Uterus (tissue), 3 donors: ENCODE measurements at regions not wholly inside any gene's neighbourhood (a gene's known extent, or its start where the extent isn't known, plus 50 kb on each side); places are given as distances from the start of the nearest gene placed in this dataset.

Source experiments
- DNase-seq, 2 donors: peaks; one replicate each; pipeline ENCODE4 v3.0.0-alpha.2; 2019 to 2020
- H3K27ac ChIP-seq, 2 donors: fragments of 200-600 bp; sonication (generic); 1 replicate in 1 of 2; 2 replicates in 1 of 2; pipeline ENCODE4 v1.5.1; 2016 to 2018
- H3K27me3 ChIP-seq, 2 donors: fragments of 200-600 bp; sonication (generic); one replicate each; pipeline ENCODE4 v1.5.1; 2018 to 2019; ENCODE audit warnings: control low read depth in 1 of 2
- H3K36me3 ChIP-seq, 2 donors: fragments of 200-600 bp; sonication (generic); one replicate each; pipeline ENCODE4 v1.5.1; 2019; ENCODE audit warnings: control low read depth in 1 of 2
- H3K4me1 ChIP-seq, 2 donors: fragments of 200-600 bp; sonication (generic); one replicate each; pipeline ENCODE4 v1.5.1; 2018 to 2019; ENCODE audit warnings: control low read depth in 1 of 2
- H3K4me3 ChIP-seq, 2 donors: fragments of 200-600 bp; sonication (generic); 1 replicate in 1 of 2; 2 replicates in 1 of 2; pipeline ENCODE4 v1.5.1; 2018 to 2019; ENCODE audit warnings: mild to moderate bottlenecking in 1 of 2
- H3K9me3 ChIP-seq, 2 donors: fragments of 200-600 bp; sonication (generic); one replicate each; pipeline ENCODE4 v1.5.1; 2019; ENCODE audit warnings: control low read depth in 1 of 2
- CTCF ChIP-seq, 4 experiments: fragments of 200-600 bp in 2 of 4; fragments of 450-650 bp in 2 of 4; sonication (generic) in 2 of 4; IDR thresholded peaks; one replicate each; pipeline ENCODE4 v1.5.1; 2016 to 2019; ENCODE audit warnings: antibody characterized with exemption in 4 of 4, mild to moderate bottlenecking in 2 of 4, moderate library complexity in 1 of 4
- POLR2A ChIP-seq, 2 donors: fragments of 450-650 bp; IDR thresholded peaks; one replicate each; pipeline ENCODE4 v1.6.1; 2016; ENCODE audit warnings: antibody characterized with exemption in 2 of 2, mild to moderate bottlenecking in 1 of 2, moderate library complexity in 1 of 2
- intact Hi-C: fragments of 100-400 bp; cut with DNase I; formaldehyde crosslinking; loops from one replicate; pipeline ENCODE4 v1.15.1; 2023; ENCODE audit warnings: low total_unique reads
- donor health status: DM: yes; HTN: yes; CAD: no.

- Histone ChIP-seq H3K4me3 (no peak overlapping the region), H3K27ac (no peak overlapping the region), H3K36me3 (no peaks in the 10 kb centered on the region), H3K27me3 (no peaks in the 10 kb centered on the region), H3K9me3 (no peaks in the 10 kb centered on the region), H3K4me1 (no peaks in the 10 kb centered on the region)
- no peak for DNase-seq
- intact Hi-C loops: no loop called here
- TF ChIP-seq POLR2A (IDR thresholded peaks at IDR 0.05) (no peak), CTCF (IDR thresholded peaks at IDR 0.05) (no peak)
Measured at GRCh38 chr1:106555571-106555970, 500.9 kb upstream of the PRMT6 start.

- H3K4me3 ChIP-seq: no peak overlapping the region
- no peaks in the 10 kb centered on the region for H3K4me1 ChIP-seq
- DNase-seq: no peak
- no peaks in the 10 kb centered on the region for H3K27me3 ChIP-seq
- no peaks in the 10 kb centered on the region for H3K9me3 ChIP-seq
- H3K36me3 ChIP-seq: no peaks in the 10 kb centered on the region
- H3K27ac ChIP-seq: no peak overlapping the region
- intact Hi-C loops: no loop called here
- TF ChIP-seq CTCF (IDR thresholded peaks at IDR 0.05): no peak
- no peak for TF ChIP-seq POLR2A (IDR thresholded peaks at IDR 0.05)
Measured at GRCh38 chr1:106564192-106564591, 492.3 kb upstream of the PRMT6 start.

GRCh38 chr1:106568201-106568974 is 488.1 kb upstream of the PRMT6 start:
- no peaks in the 10 kb centered on the region for H3K36me3 ChIP-seq
- H3K4me1 ChIP-seq: no peaks in the 10 kb centered on the region
- no peak overlapping the region for H3K27ac ChIP-seq
- no peak for TF ChIP-seq POLR2A (IDR thresholded peaks at IDR 0.05)
- TF ChIP-seq CTCF (IDR thresholded peaks at IDR 0.05): no peak
- no peak overlapping the region for H3K4me3 ChIP-seq
- H3K9me3 ChIP-seq: no peaks in the 10 kb centered on the region
- no peak for DNase-seq
- H3K27me3 ChIP-seq: no peaks in the 10 kb centered on the region
- intact Hi-C loops: no loop called here

GRCh38 chr1:106571109-106571508 is 485.4 kb upstream of the PRMT6 start:
- intact Hi-C loops: no loop called here
- DNase-seq: no peak
- Histone ChIP-seq H3K36me3 (no peaks in the 10 kb centered on the region), H3K4me1 (no peaks in the 10 kb centered on the region), H3K9me3 (no peaks in the 10 kb centered on the region), H3K27ac (no peak overlapping the region), H3K4me3 (no peak overlapping the region), H3K27me3 (no peaks in the 10 kb centered on the region)
- TF ChIP-seq CTCF (IDR thresholded peaks at IDR 0.05) (no peak), POLR2A (IDR thresholded peaks at IDR 0.05) (no peak)

GRCh38 chr1:106584107-106584506 is 472.4 kb upstream of the PRMT6 start:
- no peak for DNase-seq
- TF ChIP-seq CTCF (IDR thresholded peaks at IDR 0.05) (no peak), POLR2A (IDR thresholded peaks at IDR 0.05) (no peak)
- intact Hi-C loops: no loop called here

More at GRCh38 chr1:106584107-106584506, 472.4 kb upstream of the PRMT6 start:
- Histone ChIP-seq H3K27me3 (no peaks in the 10 kb centered on the region), H3K27ac (no peak overlapping the region), H3K4me3 (no peak overlapping the region), H3K36me3 (no peaks in the 10 kb centered on the region), H3K9me3 (no peaks in the 10 kb centered on the region), H3K4me1 (no peaks in the 10 kb centered on the region)
